ENCODE measurements at regions not wholly inside any gene's neighbourhood (a gene's known extent, or its start where the extent isn't known, plus 50 kb on each side); places are given as distances from the start of the nearest gene placed in this dataset.
"Not testable (repeated sequence)": the region's sequence is repeated elsewhere in the genome, so short reads cannot be mapped to it uniquely, and the experiment has no call there.

DNA sequence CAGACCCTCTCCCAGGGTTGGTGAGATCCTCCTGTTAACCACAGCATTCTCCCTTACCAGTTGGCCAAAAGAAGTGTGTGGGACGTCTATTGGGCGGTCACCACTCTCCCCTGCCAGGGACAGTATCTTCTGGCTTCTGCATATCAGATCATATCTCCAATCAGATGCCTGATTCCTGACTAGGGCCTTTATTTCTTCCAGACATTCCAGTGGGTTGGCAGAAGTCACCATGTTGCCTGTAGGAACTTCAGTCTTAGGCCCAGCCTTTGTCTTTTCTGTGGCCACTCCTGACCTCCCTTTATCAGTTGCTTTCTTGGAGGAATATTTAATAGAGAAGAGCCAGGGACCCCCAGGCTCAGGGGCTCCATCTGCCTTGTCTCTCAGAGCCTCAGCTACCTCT lies 130.4 kb upstream of the F3 start:
- DNase-seq: no peak

DNA sequence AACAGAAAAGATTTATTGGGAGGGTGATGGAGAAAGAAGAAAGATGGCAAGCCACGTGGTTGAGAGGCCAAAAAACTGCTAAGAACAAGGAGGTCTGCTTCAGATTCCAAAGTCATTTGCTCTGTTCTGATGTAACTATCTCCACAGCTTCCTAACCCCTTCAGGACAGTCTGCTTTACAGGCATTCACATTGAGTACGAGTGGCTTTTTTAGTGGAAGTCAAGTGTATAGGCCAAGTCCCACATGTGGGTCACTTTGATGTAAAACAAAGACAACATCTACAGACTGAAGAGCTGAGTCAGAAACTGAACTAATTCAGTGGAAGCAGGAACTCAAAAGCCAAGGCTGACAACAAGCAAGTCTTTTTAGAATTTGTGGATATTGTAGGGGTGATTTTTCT lies 128.7 kb upstream of the F3 start:
- no peak for DNase-seq

DNA sequence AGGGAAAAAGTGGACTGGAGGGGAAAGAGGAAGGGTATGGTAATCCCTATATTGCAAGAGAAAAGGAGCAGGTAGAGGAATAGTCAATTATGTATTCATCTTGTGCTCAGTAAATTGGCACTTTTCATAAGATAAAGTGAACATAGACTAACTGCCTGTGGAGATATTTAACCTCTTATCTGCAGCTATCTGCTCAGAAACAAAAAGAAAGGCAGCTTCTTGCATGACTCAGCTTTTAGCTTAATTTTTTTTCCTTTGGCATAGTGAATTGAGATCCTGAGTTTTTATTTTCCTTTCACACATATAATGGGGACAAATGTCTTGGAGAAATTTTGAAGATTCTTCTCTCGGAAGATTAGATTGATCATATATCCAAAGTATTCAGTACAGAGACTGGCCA lies 127.6 kb upstream of the F3 start:
- DNase-seq: no peak

DNA sequence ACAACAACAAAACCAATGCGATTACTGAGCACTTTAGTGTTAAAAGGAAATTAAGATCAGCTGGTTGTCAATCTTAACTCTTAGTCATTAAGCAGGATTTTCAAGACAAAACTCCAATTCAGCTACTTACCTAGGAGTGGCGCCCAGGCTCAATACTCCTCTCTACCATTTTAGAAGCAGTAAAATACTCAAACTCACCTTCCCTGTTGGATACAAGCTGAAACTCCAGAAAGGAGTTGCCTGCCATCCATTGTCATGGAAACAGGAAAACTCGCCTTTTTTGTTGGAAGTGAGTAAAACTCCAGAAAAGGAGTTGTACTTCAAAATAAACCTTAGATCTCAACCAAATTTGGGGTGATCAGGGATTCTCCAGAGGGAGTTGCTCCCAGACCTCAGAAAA lies 127.0 kb upstream of the F3 start:
- no peak for DNase-seq

DNA sequence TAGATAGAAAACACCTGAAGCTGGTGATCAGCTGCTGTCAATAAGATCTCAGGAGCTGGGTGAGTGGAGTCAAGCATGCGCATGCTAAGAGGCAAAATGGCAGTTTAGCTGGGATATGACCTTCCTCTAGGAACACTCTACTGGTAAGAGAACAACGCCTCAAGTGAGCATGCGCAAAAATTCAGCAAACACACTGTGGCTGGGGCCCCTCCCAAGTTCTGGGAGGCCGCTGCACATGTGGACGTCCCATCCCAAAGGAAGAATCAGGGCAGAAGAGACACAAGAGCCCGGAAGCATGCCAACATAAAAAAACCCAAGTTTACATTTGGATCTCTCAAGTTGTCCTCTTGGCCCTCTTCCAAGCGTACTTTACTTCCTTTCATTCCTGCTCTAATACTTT lies 126.3 kb upstream of the F3 start:
- no peak for DNase-seq

DNA sequence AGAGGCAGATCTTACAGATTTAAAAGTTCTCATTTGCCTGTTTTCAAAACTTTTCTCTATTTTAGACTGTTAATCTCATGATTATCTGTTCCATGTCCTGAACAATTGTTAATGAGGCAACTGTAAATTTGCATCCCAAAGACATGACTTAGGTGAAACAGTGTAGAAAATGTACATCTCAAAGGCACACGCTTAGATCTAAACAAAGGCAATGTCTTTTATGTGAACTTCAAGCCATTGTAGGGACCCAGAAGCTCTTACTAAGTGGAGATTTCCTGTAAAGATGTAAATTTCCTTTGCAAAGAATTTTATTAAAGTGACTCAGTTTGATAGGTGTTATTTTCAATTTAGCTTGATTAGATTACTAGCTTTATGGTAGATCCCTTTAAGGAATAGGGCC lies 125.2 kb upstream of the F3 start:
- no peak for DNase-seq

DNA sequence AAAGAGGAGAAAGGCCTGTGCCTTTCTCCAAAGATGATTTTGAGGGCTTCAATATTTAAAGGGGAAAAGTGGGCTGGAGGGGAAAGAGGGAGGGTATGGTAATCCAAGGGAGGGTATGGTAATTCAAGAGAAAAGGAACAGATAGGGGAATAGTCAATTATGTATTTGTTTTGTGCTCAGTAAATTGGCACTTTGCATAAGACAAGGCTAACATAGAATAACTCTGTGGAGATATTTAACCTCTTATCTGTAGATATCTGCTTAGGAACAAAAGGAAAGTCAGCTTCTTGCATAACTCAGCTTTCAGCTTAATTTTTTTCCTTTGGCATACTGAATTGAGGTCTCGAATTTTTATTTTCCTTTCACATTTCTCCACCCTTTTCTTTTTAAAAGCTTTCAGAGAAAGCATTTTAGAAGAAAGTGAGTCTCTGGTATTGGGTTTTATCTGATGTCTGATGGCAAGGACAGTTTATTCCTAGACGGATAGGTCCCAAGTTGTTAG lies 119.9 kb upstream of the F3 start:
- DNase-seq: no peak

DNA sequence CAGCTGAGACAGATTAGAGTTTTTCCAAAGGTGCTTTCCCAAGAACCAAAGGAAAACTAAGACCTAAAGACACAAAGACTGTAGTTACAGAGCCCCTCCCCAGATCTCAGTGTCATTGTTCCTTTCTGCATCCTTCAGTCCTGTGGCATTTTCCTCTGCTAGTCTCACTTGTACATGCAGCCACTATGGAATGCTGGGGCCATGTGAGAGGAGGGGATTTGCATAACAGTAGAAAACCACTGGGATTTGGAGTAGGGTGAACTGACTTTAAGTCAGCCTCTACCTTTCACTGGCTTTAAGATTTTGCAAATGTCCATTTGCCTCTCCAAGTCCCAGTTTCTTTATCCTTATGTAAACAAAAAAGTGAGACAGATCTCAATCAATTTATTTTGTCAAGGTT lies 119.4 kb upstream of the F3 start:
- DNase-seq: no peak

DNA sequence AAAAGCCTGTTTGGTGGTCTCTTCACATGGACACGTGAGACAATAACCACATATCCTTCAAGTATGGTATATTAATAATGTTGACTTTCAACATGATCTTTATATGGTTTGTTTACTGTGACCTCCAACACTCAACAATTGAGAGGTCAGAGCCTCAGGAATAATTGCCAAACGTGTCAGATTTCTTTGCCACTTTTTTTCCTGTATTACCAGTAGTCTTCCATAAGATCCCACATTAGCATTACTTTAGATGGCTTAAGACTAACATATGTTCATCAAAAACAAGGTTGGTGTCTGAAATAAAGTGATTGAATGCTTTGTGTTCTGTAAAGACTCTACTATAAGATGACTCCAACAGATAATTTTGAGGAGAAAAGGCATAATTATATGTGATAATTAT lies 118.7 kb upstream of the F3 start:
- no peak for DNase-seq

DNA sequence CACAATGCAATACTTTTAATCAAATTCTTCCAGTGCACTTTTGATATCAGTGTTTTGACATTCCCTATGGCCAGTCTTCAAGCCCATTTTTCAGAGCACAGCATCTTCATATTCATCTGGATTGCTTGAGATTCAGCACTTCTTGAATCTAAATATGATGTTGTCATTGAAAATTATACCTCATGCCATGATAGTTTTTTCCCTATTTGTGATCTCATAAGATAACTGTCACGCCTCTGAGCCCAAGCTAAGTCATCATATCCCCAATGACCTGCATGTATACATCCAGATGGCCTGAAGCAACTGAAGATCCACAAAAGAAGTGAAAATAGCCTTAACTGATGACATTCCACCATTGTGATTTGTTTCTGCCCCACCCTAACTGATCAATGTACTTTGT lies 117.6 kb upstream of the F3 start:
- DNase-seq: not testable (repeated sequence)

DNA sequence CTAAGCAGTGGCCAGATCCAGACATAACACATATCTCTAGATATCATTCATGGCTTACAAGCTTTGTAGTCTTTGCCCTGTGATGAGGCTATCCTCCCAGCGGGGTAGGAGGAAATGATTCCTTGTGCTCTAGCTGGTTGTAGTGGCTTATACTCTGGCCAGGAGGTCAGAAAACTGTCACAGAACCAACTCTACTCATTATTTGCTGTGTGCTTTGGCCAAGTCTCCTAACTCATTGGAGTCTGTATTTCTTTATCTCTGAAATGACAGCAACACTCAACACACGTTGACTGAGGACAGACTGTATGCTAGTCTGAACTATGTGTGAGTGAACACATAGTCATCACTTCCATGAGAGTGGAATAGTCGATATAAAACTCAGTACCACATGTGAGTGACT lies 116.7 kb upstream of the F3 start:
- no peak for DNase-seq

DNA sequence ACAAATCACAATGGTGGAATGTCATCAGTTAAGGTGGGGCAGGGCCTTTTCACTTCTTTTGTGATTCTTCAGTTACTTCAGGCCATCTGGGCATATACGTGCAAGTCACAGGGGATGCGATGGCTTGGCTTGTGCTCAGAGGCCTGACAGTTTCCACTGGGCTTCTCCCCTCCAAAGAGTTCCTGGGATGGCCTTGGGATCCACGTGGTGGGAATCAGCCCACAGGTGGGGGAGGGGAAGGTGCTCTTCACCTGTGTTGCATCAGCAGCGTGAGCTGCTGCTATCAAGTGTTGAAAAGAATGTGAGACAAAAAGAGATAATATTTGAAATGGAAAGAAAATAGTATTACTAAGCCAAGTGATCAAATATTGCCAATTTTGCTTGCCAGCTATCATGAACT lies 116.2 kb upstream of the F3 start:
- DNase-seq: not testable (repeated sequence)

DNA sequence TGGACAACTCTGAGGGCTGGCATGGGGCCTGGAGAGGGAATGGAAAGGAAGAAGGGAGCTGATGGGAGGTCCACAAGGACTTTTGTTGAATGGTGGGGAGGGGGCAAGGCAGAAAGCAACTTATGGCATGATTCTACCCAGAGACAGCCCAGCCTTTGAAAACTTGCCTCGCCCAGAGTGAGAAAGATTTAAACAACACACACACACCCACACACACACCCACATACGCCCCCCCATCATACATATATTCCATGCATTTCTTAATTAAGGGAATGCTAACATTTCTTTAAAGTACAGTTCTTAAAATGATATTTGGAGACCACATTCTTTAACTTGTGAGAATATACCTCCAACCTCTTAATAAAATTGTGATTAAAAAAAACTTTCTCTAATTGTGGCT lies 115.4 kb upstream of the F3 start:
- no peak for DNase-seq

DNA sequence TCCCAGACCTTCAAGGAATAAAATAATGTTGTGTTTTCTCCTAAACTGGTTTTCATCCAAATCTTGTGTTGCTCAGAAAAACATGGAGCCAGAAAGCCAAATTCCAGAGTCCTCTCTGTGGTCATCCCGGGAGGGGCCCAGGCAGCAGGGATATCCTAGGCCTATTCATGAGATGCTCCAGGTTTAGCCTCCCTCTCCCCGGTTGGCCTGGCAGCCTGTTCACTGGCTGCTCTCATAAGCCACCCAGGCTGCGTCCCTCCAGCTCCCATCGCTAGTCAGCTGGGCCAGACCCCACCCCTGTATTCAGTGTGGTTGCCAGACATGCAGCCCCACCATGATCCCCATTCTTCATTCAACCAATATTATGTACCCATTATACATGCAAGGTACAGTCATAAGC lies 113.4 kb upstream of the F3 start:
- DNase-seq: no peak

DNA sequence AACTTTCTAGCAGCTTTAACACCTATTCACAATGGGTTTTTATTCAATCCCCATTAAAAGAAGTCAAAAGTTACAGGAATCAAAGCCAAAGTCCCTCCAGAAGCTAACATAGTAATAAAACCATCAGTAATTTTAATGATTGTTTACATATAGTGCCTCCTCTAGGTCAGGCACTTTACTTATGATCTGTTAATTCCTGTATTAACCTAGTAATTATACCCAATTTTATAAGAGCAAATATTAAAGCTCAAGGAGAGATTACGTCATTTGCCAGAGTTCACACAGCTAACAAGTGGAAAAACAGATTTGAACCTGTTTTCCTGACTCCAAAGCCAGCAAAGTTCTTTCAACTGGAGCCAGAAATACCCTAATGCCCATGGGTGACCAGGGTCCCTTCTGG lies 112.9 kb upstream of the F3 start:
- DNase-seq: no peak

DNA sequence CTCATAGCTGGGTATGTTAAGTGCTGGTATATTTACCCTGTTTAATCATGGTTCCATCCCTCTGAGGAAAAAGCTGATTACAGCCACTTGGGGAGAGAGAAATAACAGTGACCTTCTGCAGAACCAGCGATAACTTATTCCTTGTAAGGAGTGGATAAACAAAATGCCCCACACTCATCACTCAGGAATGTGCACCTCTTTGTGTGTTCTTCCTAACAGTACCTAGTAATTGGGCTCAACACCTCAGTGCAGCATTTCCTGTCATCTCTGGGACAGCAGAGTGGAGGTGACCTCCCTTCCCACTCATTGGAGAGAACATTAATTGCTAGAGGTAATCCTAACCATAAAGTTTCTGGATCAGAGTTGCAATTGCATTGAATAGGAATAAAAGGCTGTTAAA lies 112.5 kb upstream of the F3 start:
- DNase-seq: no peak

DNA sequence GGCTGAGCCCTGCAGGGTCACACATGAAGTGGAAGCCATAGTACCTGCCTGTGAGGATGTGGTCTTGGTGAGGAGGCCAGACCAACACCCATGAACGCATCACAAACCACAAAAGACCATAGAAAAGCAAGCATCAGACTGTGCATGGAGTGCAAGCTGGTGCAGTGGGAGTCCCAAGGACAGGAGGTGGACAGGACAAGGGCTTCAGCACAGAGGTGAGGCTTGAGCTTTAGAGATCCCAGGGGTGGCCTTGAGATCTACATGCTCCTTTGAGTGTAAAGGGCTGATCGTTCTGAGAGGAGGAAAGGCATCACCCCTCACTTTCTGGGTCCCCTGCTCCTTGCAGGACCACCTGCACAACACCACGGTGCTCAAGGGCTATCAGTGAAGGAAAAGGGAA lies 111.9 kb upstream of the F3 start:
- DNase-seq: no peak

DNA sequence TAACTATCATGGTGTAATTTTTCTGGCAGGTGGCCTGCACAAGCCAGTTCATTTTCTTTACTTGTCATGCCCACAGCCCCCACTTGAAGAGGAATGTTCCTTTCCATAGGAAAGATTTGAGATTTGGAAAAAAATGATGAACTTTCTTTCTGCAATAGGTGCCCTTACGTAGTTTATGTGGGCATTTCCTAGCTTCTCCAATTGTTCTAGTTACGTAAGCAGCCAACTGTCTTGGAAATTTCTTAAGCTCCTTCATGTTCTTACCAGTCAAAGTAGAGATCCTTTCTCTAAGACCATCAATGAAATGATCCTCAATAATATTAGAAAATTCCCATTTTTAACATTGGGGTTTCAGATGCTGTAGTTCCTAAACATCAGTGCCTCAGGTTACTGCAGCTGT lies 109.5 kb upstream of the F3 start:
- DNase-seq: no peak

DNA sequence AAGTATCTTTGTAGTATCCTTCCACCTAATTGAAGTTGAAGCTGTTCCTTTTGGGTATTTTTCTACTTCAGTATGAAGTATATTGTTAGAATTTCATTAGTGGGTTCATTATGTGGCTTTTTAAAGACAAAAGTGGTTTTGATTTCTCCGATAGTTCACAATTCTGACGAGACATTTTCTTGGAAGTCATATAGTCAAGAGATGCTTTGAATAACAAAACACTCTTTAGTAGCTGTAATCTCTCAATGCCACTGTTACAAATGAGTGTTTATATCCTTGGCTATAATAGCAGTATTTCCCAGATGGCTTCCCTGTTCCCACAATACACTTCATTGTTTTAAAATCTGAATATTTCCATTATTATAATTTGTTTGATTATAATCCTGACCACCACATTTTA lies 108.7 kb upstream of the F3 start:
- DNase-seq: no peak

DNA sequence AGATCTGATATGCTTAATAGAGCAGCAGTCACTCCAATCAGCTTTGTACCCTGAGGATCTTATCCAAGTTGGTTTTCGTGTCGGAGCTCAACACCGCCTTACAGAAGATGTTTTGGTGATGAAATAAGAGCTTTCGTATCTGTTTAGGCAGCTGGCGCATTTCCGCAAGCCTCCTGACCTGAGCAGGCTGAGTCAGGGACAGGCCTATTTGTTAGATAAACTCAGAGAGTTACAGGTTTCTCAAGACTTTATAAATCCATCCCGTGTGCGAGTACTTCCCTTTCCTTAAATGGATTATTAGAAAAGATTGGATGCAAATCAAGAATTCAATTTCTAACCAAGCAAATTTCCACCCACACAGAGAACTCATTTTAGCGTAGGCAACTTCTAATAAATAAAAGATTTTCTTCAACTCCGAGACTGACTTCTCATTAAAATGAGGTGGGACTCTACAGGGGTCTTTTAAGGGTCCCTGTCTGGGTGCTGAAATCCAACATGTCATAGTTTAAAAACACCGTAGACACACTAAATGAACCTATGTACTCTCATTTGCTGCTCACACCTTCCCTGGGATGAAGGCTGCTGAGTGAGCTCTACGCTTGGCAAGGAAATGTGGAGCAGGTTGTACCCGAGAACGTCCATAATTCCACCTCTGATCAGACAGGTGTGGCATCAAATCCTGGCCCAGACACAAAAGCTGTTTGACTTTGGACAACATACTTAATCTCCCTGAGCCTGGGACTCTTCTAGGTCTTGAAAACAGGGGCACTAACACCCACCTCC lies 106.9 kb upstream of the F3 start:
- no peak for DNase-seq

DNA sequence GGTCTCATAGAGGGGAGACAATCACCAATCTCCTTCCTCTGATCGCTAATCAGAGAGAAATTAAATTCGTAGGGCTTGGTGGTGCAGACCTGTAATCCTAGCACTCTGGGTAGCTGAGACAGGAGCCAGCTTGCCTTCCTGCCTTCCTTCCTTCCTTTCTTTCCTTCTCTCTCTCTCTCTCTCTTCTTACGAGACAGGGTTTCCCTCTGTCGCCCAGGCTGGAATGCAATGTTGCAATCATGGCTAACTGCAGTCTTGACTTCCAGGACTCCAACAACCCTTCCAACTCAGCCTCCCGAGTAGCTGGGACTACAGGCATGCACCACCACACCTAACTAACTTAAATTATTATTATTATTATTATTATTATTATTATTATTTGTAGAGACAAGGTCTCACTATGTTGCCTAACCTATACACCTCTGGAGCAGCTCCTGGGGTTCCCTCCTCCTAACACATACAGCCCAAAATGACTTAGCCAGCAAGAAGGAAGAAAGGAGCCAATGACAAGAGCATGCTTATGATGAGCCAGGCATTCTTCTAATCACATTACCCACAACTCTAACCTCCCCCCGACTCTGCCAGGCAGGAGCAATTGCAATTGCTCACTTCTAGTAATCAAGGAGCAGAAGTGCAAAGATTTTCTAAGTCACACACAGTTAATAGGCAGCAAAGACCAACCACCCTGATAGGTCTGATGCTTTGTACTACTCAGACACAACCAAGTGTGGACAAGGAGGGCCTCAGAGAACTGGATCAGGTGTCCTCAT lies 105.4 kb upstream of the F3 start:
- DNase-seq: no peak

DNA sequence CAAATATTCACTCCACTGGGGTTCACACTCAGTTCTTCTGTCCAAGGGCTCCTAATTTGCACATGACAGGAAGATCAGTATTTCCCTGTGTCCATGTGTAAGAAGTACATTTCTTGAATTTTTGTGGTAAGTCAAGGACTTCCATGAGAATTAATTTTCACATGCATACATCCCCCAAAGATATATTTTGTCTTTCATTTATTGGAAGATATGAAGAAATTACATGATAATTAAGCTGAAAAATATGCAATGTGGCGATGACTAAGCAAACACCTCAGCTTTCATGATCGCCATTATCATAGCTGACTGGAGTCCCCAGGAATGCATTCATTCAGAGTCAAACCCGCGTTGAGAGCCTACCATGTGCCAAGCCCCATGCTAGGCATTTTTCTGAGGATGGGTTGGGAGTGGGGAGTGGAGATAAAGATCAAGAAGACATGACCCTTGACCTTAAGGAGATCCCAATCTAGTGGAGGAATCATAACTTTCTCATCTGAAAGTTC lies 104.6 kb upstream of the F3 start:
- no peak for DNase-seq

DNA sequence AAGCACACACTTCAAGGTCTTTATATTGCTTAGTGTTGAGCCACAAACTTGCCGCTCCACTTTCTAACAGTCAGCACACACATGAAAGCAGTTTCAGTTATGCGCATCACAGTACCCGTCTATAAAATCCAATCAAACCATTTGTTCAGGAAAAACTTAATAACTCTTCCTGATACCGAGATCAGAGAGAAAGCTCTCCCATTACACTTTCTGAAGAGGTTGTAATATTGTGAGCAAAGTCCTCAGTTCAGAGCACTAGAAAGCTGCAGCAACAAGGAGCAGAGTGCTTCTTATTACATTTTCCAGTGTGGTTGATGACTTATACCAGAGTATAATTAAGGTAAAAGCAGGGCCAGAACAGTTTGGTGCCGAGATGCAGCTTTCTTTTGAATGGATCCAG lies 102.8 kb upstream of the F3 start:
- no peak for DNase-seq

DNA sequence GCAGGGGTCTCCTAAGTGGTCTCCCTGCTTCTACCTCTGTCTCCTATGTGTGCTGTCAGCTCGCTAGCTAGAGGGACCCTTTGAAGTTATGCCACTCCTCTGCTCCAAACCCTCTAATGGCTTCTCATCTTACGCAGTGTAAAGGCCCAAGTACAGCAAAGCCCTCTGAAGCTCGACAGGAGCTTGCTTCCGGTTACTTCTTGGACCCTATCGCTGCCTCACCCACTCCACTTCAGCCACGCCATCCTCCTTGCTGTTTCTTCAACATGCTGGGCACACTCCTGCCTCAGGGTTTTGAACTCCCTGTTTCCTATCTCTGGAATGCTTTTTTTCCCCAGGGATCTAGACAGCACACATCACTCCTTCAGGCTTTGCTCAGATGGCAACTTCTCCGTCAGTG lies 102.3 kb upstream of the F3 start:
- no peak for DNase-seq

Measured in T-helper 1 cell (primary cell).